GM12875 (cell line): ENCODE measurements at regions not wholly inside any gene's neighbourhood (a gene's known extent, or its start where the extent isn't known, plus 50 kb on each side); places are given as distances from the start of the nearest gene placed in this dataset.

Experiments used
- H3K4me3 ChIP-seq: one replicate; pipeline ENCODE4 v1.5.1; 2011; ENCODE audit warnings: low read depth, low read length, control low read depth
- CTCF ChIP-seq: IDR thresholded peaks from 2 replicates; pipeline ENCODE4 v1.5.1; 2011; ENCODE audit warnings: low read depth, mild to moderate bottlenecking, control low read depth, inconsistent platforms, low read length, moderate library complexity, borderline replicate concordance; ENCODE audit not compliant: insufficient read depth

GRCh38 chr5:68384936-68385594 is 169.5 kb downstream of the PIK3R1 start:
- H3K4me3 ChIP-seq, result no peak overlapping the region
- no peak for TF ChIP-seq CTCF

GRCh38 chr5:68385936-68386335 is 170.4 kb downstream of the PIK3R1 start:
- no peak overlapping the region for H3K4me3 ChIP-seq
- TF ChIP-seq CTCF, result no peak

- no peak for TF ChIP-seq CTCF
Observed at GRCh38 chr5:68387074-68387796, 171.7 kb downstream of the PIK3R1 start.

GRCh38 chr5:68389618-68390017 is 174.1 kb downstream of the PIK3R1 start:
- no peak for TF ChIP-seq CTCF
- H3K4me3 ChIP-seq, result no peak overlapping the region

More at GRCh38 chr5:68387074-68387796, 171.7 kb downstream of the PIK3R1 start:
- H3K4me3 ChIP-seq, result no peak overlapping the region

GRCh38 chr5:68392617-68393016 is 177.1 kb downstream of the PIK3R1 start:
- no peak for TF ChIP-seq CTCF
- no peak overlapping the region for H3K4me3 ChIP-seq

GRCh38 chr5:68395302-68395701 is 179.7 kb downstream of the PIK3R1 start:
- TF ChIP-seq CTCF, result no peak
- H3K4me3 ChIP-seq, result no peak overlapping the region

GRCh38 chr5:68395926-68396511 is 180.5 kb downstream of the PIK3R1 start:
- no peak for TF ChIP-seq CTCF
- no peak overlapping the region for H3K4me3 ChIP-seq
